ENCODE measurements at regions not wholly inside any gene's neighbourhood (a gene's known extent, or its start where the extent isn't known, plus 50 kb on each side); places are given as distances from the start of the nearest gene placed in this dataset.

DNA sequence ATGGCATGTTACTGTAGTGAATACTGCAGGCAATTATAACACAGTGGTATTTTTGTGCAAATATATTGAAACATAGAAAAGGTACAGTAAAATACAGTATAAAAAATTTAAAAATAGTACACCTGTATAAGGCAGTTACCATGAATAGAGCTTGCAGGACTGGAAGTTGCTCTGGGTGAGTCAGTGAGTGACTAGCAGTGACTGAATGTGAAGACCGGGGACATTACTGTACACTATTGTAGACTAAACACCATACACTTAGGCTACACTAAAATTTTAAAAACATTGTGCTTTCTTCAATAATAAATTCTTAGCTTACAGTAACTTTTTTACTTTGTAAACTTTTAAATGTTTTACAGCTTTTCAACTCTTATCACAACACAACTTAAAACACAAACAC lies 181.7 kb downstream of the GALC start:
- TF ChIP-seq, protein P1, sequence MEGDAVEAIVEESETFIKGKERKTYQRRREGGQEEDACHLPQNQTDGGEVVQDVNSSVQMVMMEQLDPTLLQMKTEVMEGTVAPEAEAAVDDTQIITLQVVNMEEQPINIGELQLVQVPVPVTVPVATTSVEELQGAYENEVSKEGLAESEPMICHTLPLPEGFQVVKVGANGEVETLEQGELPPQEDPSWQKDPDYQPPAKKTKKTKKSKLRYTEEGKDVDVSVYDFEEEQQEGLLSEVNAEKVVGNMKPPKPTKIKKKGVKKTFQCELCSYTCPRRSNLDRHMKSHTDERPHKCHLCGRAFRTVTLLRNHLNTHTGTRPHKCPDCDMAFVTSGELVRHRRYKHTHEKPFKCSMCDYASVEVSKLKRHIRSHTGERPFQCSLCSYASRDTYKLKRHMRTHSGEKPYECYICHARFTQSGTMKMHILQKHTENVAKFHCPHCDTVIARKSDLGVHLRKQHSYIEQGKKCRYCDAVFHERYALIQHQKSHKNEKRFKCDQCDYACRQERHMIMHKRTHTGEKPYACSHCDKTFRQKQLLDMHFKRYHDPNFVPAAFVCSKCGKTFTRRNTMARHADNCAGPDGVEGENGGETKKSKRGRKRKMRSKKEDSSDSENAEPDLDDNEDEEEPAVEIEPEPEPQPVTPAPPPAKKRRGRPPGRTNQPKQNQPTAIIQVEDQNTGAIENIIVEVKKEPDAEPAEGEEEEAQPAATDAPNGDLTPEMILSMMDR (IDR thresholded peaks at IDR 0.05 in 2 of 3, conservative IDR thresholded peaks at IDR 0.05 in 1 of 3; ENCODE audit: control insufficient read depth in 2 of 3, extremely low read depth in 1 of 3, insufficient read depth in 1 of 3, low read depth in 3 of 3, low read length in 3 of 3), result no peak
- TF ChIP-seq YY1 (IDR thresholded peaks at IDR 0.05; ENCODE audit: low read depth, low read length), result no peak
- no peak for TF ChIP-seq HCFC1 (IDR thresholded peaks at IDR 0.05; ENCODE audit: low read length)
- no peak for TF ChIP-seq POU2F2 (IDR thresholded peaks at IDR 0.05; ENCODE audit: borderline replicate concordance, low read depth, low read length)
- TF ChIP-seq GABPA (IDR thresholded peaks at IDR 0.05; ENCODE audit: low read depth), result no peak
- TF ChIP-seq POLR2A (IDR thresholded peaks at IDR 0.05; ENCODE audit: low read depth, low read length), result no peak
